ENCODE measurements at regions not wholly inside any gene's neighbourhood (a gene's known extent, or its start where the extent isn't known, plus 50 kb on each side); places are given as distances from the start of the nearest gene placed in this dataset.
"Not testable (repeated sequence)": the region's sequence is repeated elsewhere in the genome, so short reads cannot be mapped to it uniquely, and the experiment has no call there.

DNA sequence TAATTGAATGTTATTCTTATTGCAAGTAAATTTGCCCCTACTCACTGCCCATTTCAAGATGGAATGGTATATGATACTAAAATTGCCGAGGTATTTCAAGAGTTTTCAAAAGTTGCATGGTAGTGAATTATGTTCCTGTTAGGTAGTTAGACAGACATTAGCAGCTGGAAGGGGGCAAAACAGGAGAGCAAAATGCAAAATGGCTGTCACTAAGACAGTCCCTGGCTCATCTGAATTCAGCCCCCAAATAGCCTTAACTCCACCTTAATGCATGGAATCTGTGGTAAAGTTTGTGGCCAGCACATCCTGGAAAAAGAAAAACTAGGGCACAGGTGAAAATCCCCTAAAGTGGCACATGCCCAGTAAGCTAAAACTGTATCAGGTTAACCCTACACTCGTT, 894.9 kb downstream of the NXPH1 start:
- no peak overlapping the region for H3K27ac ChIP-seq
- H3K36me3 ChIP-seq: no peaks in the 10 kb centered on the region
- H3K27me3 ChIP-seq: no peaks in the 10 kb centered on the region
- TF ChIP-seq POLR2AphosphoS5 (IDR thresholded peaks at IDR 0.05; ENCODE audit: insufficient read depth in 1 of 2, low read depth in 1 of 2) (no peak), CTCF (IDR thresholded peaks at IDR 0.05) (no peak), POLR2A (IDR thresholded peaks at IDR 0.05) (no peak)
- intact Hi-C loops (cut with DNase I): no loop called here
- no peaks in the 10 kb centered on the region for H3K4me1 ChIP-seq
- no peak for DNase-seq (ENCODE audit: extremely low spot score in 2 of 2)
- no peaks in the 10 kb centered on the region for H3K9me3 ChIP-seq
- no peak overlapping the region for H3K4me3 ChIP-seq

DNA sequence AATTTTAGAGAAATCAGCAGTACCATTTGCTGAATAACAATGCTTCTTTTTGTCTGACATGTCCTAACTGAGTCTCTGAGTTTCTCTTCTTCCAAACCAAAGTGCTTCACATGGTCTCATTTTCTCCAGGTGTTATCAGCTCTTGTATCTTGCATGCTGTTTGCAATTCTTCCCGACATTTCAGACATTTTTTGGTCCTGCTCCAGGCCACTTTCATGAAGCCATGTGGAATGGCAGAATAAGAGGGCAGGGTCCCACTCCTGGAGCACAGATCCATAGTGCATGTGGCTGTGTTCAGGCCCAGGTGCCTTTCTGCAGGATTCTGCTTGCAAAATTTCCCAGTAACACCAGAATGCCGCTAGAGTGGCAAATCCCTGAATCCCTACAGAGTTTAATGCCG, 916.2 kb downstream of the NXPH1 start:
- no peaks in the 10 kb centered on the region for H3K27me3 ChIP-seq
- TF ChIP-seq CTCF (IDR thresholded peaks at IDR 0.05): no peak
- TF ChIP-seq POLR2A (IDR thresholded peaks at IDR 0.05): no peak
- TF ChIP-seq POLR2AphosphoS5 (IDR thresholded peaks at IDR 0.05; ENCODE audit: insufficient read depth in 1 of 2, low read depth in 1 of 2): no peak
- H3K4me1 ChIP-seq: no peaks in the 10 kb centered on the region

DNA sequence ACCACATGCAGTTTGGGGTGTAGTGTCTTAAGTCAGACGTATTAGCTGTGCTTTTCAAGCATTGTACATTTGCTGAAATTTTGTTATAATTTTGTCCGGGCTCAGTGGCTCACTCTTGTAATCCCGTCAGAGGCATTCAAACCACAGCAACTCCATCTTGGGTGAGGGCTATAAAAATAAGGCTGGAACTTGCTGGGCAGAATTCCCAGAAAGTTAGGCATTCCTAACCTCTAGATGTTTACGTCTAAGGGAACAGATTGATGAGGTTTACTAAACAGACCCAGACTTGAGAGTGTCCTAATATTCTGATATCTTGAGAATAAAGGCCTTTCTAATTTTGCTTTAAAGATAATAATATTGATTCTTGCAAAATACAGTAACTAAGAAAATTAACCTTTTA, 957.8 kb downstream of the NXPH1 start:
- Histone ChIP-seq H3K36me3 (no peaks in the 10 kb centered on the region), H3K9me3 (no peaks in the 10 kb centered on the region), H3K27me3 (no peaks in the 10 kb centered on the region), H3K4me3 (no peak overlapping the region), H3K4me1 (no peaks in the 10 kb centered on the region), H3K27ac (no peak overlapping the region)
- intact Hi-C loops (cut with DNase I): loop anchor here (10.0 kb wide), 1 partner anchor 514 kb away; no protein-coding TSS in a partner anchor
- DNase-seq (ENCODE audit: extremely low spot score in 2 of 2): no peak
- no peak for TF ChIP-seq POLR2A (IDR thresholded peaks at IDR 0.05)
- TF ChIP-seq CTCF (IDR thresholded peaks at IDR 0.05): no peak
- no peak for TF ChIP-seq POLR2AphosphoS5 (IDR thresholded peaks at IDR 0.05; ENCODE audit: insufficient read depth in 1 of 2, low read depth in 1 of 2)

More for the DNA sequence above, 916.2 kb downstream of the NXPH1 start:
- H3K36me3 ChIP-seq: no peaks in the 10 kb centered on the region
- intact Hi-C loops (cut with DNase I): no loop called here
- H3K27ac ChIP-seq: no peak overlapping the region
- no peaks in the 10 kb centered on the region for H3K9me3 ChIP-seq
- no peak overlapping the region for H3K4me3 ChIP-seq
- no peak for DNase-seq (ENCODE audit: extremely low spot score in 2 of 2)

GRCh38 chr7:9391984-9392383, 958.6 kb downstream of the NXPH1 start:
- no peaks in the 10 kb centered on the region for H3K27me3 ChIP-seq
- no peaks in the 10 kb centered on the region for H3K36me3 ChIP-seq
- intact Hi-C loops (cut with DNase I): loop anchor here (10.0 kb wide), 1 partner anchor 513 kb away; no protein-coding TSS in a partner anchor
- TF ChIP-seq POLR2AphosphoS5 (IDR thresholded peaks at IDR 0.05; ENCODE audit: insufficient read depth in 1 of 2, low read depth in 1 of 2) (no peak), CTCF (IDR thresholded peaks at IDR 0.05) (no peak), POLR2A (IDR thresholded peaks at IDR 0.05) (no peak)
- no peak overlapping the region for H3K27ac ChIP-seq
- no peak for DNase-seq (ENCODE audit: extremely low spot score in 2 of 2)
- no peaks in the 10 kb centered on the region for H3K9me3 ChIP-seq
- H3K4me3 ChIP-seq: no peak overlapping the region
- H3K4me1 ChIP-seq: no peaks in the 10 kb centered on the region

DNA sequence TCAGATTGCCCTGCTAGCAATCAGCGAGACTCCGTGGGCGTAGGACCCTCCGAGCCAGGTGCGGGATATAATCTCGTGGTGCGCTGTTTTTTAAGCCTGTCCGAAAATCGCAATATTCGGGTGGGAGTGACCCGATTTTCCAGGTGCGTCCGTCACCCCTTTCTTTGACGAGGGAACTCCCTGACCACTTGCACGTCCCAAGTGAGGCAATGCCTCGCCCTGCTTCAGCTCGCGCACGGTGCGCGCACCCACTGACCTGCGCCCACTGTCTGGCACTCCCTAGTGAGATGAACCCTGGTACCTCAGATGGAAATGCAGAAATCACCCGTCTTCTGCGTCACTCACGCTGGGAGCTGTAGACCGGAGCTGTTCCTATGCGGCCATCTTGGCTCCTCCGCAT, 971.0 kb downstream of the NXPH1 start:
- intact Hi-C loops (cut with DNase I); DNase-seq (ENCODE audit: extremely low spot score in 2 of 2): not testable (repeated sequence)

GRCh38 chr7:9407816-9408215, 974.4 kb downstream of the NXPH1 start:
- no peaks in the 10 kb centered on the region for H3K27me3 ChIP-seq
- no peaks in the 10 kb centered on the region for H3K4me1 ChIP-seq
- H3K9me3 ChIP-seq: no peaks in the 10 kb centered on the region
- H3K27ac ChIP-seq: no peak overlapping the region
- intact Hi-C loops (cut with DNase I): no loop called here
- no peaks in the 10 kb centered on the region for H3K36me3 ChIP-seq
- H3K4me3 ChIP-seq: no peak overlapping the region
- TF ChIP-seq POLR2AphosphoS5 (IDR thresholded peaks at IDR 0.05; ENCODE audit: insufficient read depth in 1 of 2, low read depth in 1 of 2) (no peak), POLR2A (IDR thresholded peaks at IDR 0.05) (no peak), CTCF (IDR thresholded peaks at IDR 0.05) (no peak)
- DNase-seq (ENCODE audit: extremely low spot score in 2 of 2): no peak

More for the DNA sequence above, 971.0 kb downstream of the NXPH1 start:
- not testable (repeated sequence) for H3K27ac ChIP-seq, H3K9me3 ChIP-seq, H3K4me3 ChIP-seq, H3K27me3 ChIP-seq, H3K36me3 ChIP-seq, H3K4me1 ChIP-seq
